Nephron progenitor cell (in vitro differentiated cells): ENCODE measurements at regions not wholly inside any gene's neighbourhood (a gene's known extent, or its start where the extent isn't known, plus 50 kb on each side); places are given as distances from the start of the nearest gene placed in this dataset.
"Not testable (repeated sequence)": the region's sequence is repeated elsewhere in the genome, so short reads cannot be mapped to it uniquely, and the experiment has no call there.

Experiments used
- DNase-seq: peaks from one replicate; pipeline ENCODE4 v3.0.0; 2021
- H3K27ac Mint-ChIP-seq: 2 replicates; pipeline ENCODE4 v1.8.0; 2021; ENCODE audit warnings: mild to moderate bottlenecking, moderate library complexity, mixed read lengths
- H3K27me3 Mint-ChIP-seq: 2 replicates; pipeline ENCODE4 v1.8.0; 2021; ENCODE audit warnings: mild to moderate bottlenecking, low read depth, mixed read lengths; ENCODE audit not compliant: poor library complexity
- H3K36me3 Mint-ChIP-seq: 2 replicates; pipeline ENCODE4 v1.8.0; 2021; ENCODE audit warnings: low read depth, mixed read lengths
- H3K4me1 Mint-ChIP-seq: 2 replicates; pipeline ENCODE4 v1.8.0; 2021; ENCODE audit warnings: mixed read lengths
- H3K4me3 Mint-ChIP-seq: 2 replicates; pipeline ENCODE4 v1.8.0; 2021; ENCODE audit warnings: mild to moderate bottlenecking, moderate library complexity, mixed read lengths
- H3K9me3 Mint-ChIP-seq: 2 replicates; pipeline ENCODE4 v1.8.0; 2021; ENCODE audit warnings: mild to moderate bottlenecking, moderate library complexity, mixed read lengths
- TF ChIP-seq, protein P1 (sequence below): fragments of 200-600 bp; sonication (generic); IDR thresholded peaks from 2 replicates; pipeline ENCODE4 v1.5.0; 2021; ENCODE audit warnings: antibody characterized with exemption

GRCh38 chr7:110507832-110508231 is 583.1 kb upstream of the LRRN3 start:
- no peaks in the 10 kb centered on the region for H3K27me3 Mint-ChIP-seq
- TF ChIP-seq, protein P1, sequence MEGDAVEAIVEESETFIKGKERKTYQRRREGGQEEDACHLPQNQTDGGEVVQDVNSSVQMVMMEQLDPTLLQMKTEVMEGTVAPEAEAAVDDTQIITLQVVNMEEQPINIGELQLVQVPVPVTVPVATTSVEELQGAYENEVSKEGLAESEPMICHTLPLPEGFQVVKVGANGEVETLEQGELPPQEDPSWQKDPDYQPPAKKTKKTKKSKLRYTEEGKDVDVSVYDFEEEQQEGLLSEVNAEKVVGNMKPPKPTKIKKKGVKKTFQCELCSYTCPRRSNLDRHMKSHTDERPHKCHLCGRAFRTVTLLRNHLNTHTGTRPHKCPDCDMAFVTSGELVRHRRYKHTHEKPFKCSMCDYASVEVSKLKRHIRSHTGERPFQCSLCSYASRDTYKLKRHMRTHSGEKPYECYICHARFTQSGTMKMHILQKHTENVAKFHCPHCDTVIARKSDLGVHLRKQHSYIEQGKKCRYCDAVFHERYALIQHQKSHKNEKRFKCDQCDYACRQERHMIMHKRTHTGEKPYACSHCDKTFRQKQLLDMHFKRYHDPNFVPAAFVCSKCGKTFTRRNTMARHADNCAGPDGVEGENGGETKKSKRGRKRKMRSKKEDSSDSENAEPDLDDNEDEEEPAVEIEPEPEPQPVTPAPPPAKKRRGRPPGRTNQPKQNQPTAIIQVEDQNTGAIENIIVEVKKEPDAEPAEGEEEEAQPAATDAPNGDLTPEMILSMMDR: no peak
- H3K4me3 Mint-ChIP-seq: no peak overlapping the region
- H3K27ac Mint-ChIP-seq: no peak overlapping the region
- H3K9me3 Mint-ChIP-seq: no peaks in the 10 kb centered on the region
- no peak for DNase-seq
- no peaks in the 10 kb centered on the region for H3K4me1 Mint-ChIP-seq
- H3K36me3 Mint-ChIP-seq: no peaks in the 10 kb centered on the region

DNA sequence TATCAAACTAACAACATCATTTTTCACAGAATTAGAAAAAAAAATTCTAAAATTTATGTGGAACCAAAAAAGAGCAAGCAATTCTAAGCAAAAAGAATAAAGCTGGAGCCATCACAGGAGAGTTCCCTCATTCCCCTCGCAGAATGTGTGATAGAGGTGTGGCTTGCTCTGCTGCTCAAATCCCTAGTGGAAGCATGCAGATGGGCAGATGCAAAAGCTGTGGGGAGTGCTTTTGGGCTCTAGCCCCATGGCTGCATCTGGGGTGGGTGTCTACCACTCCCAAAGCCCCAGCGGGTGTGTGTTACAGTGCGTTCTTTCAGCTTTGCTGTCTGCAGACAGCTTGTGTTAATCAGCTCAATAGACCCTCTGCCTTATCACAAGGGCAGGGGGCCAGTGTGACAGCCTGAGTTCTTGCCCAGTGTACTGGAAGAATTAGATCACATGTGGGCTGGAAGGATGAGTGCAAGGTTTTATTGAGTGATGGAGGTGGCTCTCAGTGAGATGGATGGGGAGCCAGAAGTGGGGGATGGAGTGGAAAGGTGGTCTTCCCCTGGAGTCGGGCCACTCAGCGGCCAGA is 575.9 kb upstream of the LRRN3 start:
- not testable (repeated sequence) for H3K27me3 Mint-ChIP-seq, DNase-seq, H3K9me3 Mint-ChIP-seq, H3K36me3 Mint-ChIP-seq, H3K4me1 Mint-ChIP-seq, H3K4me3 Mint-ChIP-seq
- peak overlapping the region; percentile 3 for H3K27ac Mint-ChIP-seq

GRCh38 chr7:110519851-110520250 is 571.1 kb upstream of the LRRN3 start:
- Mint-ChIP-seq H3K36me3 (peaks cover 13% of the 10 kb centered on the region), H3K27ac (no peak overlapping the region)

DNA sequence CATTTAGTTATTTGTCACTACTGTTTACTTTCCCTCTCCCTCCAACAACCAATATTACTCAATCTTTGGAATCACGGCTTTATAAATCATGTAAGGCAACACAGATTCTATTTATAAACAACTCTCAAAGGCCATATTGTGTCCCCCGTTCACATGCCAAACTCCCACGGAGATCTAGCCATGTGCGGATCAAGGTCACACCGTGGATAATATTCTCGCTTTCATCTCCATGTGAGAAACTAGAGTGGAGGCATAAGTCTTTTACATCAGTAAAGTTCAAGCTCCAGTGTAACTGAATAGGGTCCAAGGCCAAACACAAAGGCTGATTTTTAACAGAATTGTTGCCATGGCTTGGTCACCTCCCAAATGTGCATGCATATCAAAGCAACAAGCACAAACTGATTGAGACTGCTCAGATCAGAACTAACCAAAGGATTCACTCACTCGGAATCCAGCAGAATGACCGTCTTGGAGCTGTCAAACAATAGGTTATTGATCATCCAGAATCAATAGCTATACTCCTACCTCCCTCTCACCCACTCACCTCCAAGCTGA is 569.5 kb upstream of the LRRN3 start:
- no peaks in the 10 kb centered on the region for H3K27me3 Mint-ChIP-seq
- DNase-seq: no peak
- H3K4me3 Mint-ChIP-seq: no peak overlapping the region
- peaks cover 11% of the 10 kb centered on the region for H3K4me1 Mint-ChIP-seq
- TF ChIP-seq, protein P1: no peak
- no peak overlapping the region for H3K27ac Mint-ChIP-seq
- H3K36me3 Mint-ChIP-seq: peaks cover 13% of the 10 kb centered on the region
- H3K9me3 Mint-ChIP-seq: peaks cover 21% of the 10 kb centered on the region

More at GRCh38 chr7:110519851-110520250, 571.1 kb upstream of the LRRN3 start:
- Mint-ChIP-seq H3K27me3 (peaks cover 7% of the 10 kb centered on the region), H3K9me3 (peaks cover 21% of the 10 kb centered on the region), H3K4me3 (no peak overlapping the region), H3K4me1 (peaks cover 11% of the 10 kb centered on the region)
- DNase-seq: no peak
- TF ChIP-seq, protein P1: no peak

DNA sequence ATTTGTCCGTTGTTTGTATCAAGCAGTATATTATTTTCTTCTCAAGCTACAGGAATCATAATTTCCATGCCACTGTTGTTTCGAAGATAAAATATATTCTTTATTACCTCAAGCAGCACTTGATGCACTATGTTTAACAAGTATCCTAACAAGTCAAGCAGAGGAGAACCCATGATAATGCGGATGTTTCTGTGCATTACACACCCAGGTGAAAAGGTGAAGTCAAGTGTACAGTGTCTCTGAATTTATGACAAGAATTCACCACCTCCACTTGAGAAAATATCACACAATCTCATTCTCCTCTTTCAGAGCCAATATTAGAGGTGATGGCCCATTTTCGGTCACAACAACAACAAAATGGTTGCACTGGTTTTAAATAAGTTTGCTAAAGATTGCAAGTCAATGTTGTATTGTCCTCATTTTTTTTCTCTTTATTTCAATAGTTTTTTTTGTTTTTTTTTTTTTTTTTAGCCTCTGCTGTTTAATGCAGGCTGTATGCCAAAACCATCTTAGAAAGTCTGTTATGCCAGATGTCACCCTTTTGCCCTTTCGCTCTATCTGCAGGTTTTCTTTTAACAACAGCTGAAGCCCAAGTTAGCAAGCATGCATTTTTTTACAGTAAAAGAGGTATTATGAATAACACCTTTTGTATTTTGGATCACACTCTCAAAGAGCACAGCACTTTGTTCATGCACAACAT is 568.7 kb upstream of the LRRN3 start:
- Mint-ChIP-seq H3K9me3 (peaks cover 21% of the 10 kb centered on the region), H3K36me3 (peaks cover 13% of the 10 kb centered on the region), H3K4me1 (peaks cover 11% of the 10 kb centered on the region), H3K27ac (peak overlapping the region; percentile 89), H3K27me3 (no peaks in the 10 kb centered on the region), H3K4me3 (no peak overlapping the region)
- no peak for DNase-seq
- TF ChIP-seq, protein P1: no peak

DNA sequence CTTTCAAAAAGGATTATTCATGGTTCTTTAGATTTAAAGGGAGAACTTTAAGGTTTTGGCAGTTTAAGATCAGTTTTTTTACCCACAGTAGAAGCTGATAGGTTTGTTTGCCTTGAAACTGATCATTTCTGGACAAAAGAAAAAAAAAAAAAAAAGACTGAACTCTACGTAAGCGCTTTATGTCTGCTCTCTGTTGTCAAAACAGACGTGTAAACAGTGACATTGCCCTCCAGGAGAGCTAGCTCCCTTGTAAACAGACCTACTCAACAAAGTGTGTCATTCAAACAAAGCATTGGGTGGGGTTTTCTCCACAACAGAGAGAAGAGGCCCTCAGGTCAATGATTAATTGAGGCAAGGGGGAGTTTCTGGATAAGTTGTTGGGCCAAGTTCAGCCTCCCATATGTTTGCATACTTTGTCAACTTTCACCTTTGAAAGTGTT is 568.1 kb upstream of the LRRN3 start:
- DNase-seq: no peak
- H3K9me3 Mint-ChIP-seq: peaks cover 21% of the 10 kb centered on the region
- no peak overlapping the region for H3K4me3 Mint-ChIP-seq
- peaks cover 11% of the 10 kb centered on the region for H3K4me1 Mint-ChIP-seq
- H3K36me3 Mint-ChIP-seq: peaks cover 13% of the 10 kb centered on the region
- TF ChIP-seq, protein P1: no peak
- peak overlapping the region; percentile 89 for H3K27ac Mint-ChIP-seq
- no peaks in the 10 kb centered on the region for H3K27me3 Mint-ChIP-seq
